ENCODE measurements at regions not wholly inside any gene's neighbourhood (a gene's known extent, or its start where the extent isn't known, plus 50 kb on each side); places are given as distances from the start of the nearest gene placed in this dataset.

DNA sequence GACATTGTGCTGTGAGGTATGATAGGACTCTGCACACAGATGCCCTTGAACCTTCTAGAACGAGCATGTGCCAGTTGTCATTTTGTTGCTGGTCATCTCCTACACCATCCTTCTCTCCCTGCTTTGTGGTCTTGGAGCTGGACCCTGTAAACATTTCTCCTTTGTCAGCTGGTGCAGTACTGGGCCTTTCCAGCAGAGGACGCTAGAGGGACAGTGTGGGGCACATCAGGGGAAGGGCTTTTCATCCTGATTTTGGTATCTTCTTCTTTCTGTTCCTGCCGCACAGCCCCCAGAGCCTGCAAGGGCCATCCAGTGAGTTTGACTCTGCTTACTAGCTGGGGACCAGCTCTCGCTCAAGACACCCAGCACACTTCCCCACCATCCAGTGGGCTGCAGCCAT is 484.6 kb downstream of the AACS start:
- TF ChIP-seq POLR2AphosphoS5 (IDR thresholded peaks at IDR 0.05) (no peak), POLR2A (IDR thresholded peaks at IDR 0.05) (no peak), EP300 (IDR thresholded peaks at IDR 0.05) (no peak)
- TF ChIP-seq, protein P1, sequence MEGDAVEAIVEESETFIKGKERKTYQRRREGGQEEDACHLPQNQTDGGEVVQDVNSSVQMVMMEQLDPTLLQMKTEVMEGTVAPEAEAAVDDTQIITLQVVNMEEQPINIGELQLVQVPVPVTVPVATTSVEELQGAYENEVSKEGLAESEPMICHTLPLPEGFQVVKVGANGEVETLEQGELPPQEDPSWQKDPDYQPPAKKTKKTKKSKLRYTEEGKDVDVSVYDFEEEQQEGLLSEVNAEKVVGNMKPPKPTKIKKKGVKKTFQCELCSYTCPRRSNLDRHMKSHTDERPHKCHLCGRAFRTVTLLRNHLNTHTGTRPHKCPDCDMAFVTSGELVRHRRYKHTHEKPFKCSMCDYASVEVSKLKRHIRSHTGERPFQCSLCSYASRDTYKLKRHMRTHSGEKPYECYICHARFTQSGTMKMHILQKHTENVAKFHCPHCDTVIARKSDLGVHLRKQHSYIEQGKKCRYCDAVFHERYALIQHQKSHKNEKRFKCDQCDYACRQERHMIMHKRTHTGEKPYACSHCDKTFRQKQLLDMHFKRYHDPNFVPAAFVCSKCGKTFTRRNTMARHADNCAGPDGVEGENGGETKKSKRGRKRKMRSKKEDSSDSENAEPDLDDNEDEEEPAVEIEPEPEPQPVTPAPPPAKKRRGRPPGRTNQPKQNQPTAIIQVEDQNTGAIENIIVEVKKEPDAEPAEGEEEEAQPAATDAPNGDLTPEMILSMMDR (IDR thresholded peaks at IDR 0.05), result peak in 1 of 7 experiments; percentile 11

All from stomach (tissue), 4 donors.